Peyer's patch (tissue), 4 donors: ENCODE measurements at regions not wholly inside any gene's neighbourhood (a gene's known extent, or its start where the extent isn't known, plus 50 kb on each side); places are given as distances from the start of the nearest gene placed in this dataset.

Experiments used
- CTCF ChIP-seq, 6 experiments: fragments of 450-650 bp in 4 of 6; fragments of 200-600 bp in 2 of 6; sonication (generic) in 1 of 6; IDR thresholded peaks; one replicate each; pipeline ENCODE4 v1.5.1; 2017 to 2019; ENCODE audit warnings: antibody characterized with exemption in 6 of 6, mild to moderate bottlenecking in 3 of 6, moderate library complexity in 1 of 6
- POLR2A ChIP-seq, 2 donors: fragments of 450-650 bp; IDR thresholded peaks; one replicate each; pipeline ENCODE4 v1.5.1; 2017; ENCODE audit warnings: antibody characterized with exemption in 2 of 2, mild to moderate bottlenecking in 2 of 2, moderate library complexity in 2 of 2

GRCh38 chr15:31597466-31597865 lies 270.8 kb downstream of the KLF13 start:
- TF ChIP-seq CTCF (IDR thresholded peaks at IDR 0.05), result no peak
- TF ChIP-seq POLR2A (IDR thresholded peaks at IDR 0.05), result no peak
